ENCODE measurements at regions not wholly inside any gene's neighbourhood (a gene's known extent, or its start where the extent isn't known, plus 50 kb on each side); places are given as distances from the start of the nearest gene placed in this dataset.
"Not testable (repeated sequence)": the region's sequence is repeated elsewhere in the genome, so short reads cannot be mapped to it uniquely, and the experiment has no call there.

DNA sequence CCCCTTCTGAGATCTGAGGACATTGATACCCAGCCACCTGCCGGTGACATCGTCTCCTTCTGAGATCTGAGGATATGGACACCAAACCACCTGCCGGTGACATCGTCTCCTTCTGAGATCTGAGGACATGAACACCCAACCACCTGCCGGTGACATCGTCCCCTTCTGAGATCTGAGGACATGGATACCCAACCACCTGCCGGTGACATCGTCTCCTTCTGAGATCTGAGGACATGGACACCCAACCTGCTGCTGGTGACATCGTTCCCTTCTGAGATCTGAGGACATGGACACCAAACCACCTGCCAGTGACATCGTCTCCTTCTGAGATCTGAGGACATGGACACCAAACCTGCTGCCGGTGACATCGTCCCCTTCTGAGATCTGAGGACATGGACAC, 396.1 kb upstream of the TNRC6C start:
- not testable (repeated sequence) for DNase-seq

DNA sequence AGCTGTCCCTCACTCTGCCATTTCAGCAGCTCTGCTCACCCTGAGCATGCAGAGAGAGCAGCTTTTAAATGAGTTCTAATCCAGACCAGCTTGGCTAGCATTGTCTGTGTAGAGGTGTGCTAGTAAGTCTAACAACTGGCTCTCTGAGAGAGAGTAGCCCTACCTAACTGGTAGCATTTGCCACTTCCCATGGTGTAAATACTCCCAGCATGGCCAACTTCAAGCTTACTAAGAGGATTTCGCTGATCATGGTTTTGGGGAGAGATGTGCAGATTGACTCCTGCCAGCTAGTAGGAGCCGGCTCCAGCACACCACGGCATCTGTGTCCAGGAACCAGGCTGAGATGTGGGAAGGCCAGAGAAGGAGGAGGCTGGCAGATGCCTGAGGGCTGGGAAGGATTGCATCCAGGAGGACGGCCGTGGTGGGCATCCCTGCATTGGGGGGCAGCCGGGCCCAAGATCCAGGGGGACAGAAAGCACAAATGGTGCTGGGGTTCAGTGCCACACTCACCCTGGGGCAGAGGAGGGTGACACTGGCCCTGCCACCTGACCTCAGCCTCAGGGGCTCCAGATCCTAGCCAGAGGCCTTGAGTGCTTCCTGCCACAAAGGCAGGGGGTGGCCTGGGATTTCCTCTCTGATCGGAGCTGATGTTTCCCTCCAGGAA, 394.9 kb upstream of the TNRC6C start:
- DNase-seq = no peak

- DNase-seq = no peak
Observed at GRCh38 chr17:77564278-77564920, 394.1 kb upstream of the TNRC6C start.

DNA sequence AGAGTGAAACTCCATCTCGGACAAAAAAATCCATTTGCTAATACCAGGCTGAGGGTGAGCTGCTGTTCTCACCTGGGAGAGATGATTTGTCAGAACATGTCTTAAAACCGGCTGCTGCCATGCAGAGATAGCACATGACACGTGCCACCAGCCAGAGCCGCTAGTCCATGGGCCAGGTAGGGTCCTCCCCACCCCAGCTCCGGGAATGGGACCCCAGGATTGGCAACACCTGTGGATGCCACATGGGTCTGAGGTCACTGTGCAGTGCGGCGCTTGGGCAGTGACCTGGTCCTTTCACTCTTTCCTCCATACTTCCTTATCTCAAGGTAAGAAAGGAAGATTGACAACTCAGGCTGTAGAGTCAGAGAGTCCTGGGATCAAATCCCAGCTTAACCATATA, 393.3 kb upstream of the TNRC6C start:
- DNase-seq = no peak

GRCh38 chr17:77566151-77566550, 392.4 kb upstream of the TNRC6C start:
- DNase-seq = no peak

DNA sequence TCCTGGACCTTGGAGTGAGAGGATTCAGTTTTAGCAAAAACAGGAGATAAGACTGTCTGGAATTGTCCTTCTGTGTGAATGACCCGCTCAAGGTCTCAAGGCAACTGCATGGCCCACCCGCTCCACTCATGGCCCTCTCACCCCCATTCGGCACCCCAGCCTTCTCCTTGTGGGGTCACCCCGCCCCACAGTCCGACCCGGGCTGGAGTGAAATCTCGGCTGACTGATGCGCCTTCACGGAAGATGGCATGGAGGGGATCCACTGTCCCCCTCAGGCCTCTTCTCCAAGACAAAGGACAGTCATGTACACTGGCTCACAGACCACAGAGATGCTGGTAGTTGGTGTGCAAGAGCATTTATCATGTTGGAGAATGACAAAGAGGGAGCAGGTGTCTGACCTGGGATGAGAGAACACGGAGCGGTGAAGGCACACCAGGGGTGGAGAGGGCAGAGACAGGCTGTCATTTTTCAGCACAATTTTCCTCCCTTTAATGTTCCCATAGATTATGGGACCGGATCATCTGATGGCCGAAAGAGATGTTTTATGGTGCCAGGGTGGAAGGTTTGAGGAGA, 391.9 kb upstream of the TNRC6C start:
- no peak for DNase-seq

DNA sequence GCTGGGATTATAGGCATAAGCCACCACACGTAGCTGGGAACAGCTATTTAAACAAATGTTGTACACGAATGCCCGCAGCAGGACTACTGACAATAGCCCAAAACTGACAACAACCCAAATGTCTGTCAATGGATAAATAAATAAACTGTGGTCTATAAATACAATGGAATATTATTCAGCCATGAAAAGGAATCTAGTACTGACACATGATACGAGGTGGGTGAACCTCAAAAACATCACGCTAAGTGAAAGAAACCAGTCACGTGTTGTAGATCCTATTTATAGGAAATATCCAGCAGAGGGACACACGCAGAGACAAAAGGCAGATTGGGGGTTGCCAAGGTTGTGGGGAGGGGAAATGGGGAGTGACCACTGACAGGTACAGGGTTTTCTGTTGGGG, 390.0 kb upstream of the TNRC6C start:
- no peak for DNase-seq

DNA sequence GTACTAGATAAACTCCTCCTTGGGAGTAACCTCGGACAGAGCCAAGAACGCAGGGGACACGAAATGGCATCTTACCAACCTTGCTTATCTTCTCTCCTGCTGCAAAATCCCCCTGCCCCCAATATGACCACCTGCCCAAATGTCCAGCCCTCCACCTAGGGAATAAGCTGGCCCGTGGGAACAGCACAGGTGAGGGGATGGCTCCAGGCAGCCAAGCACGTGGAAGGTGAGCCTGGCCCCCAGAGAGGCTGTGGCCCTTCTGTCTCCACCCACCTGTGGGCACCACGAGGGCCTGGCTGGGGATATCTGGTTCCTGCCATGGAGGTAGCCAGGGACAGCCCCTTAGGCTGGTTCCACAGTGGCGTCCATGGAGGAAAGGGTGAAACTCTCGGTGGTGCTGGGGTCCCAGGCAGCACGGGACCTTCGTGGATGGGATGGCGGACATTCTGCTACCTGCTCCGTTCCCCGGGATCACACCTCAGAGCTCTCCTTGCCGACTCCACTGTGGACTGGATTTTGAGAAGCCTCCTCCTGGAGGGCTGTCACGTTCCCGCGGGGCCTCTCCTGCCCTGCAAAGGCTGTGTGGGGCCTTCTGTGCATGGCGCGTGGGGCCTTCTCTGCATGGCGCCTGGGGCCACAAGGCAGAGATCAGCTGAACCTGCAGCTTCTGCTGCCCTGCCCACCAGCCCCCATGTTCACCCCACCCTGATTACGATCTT, 388.5 kb upstream of the TNRC6C start:
- DNase-seq = no peak

- no peak for DNase-seq
Observed at GRCh38 chr17:77570565-77570898, 388.0 kb upstream of the TNRC6C start.

DNA sequence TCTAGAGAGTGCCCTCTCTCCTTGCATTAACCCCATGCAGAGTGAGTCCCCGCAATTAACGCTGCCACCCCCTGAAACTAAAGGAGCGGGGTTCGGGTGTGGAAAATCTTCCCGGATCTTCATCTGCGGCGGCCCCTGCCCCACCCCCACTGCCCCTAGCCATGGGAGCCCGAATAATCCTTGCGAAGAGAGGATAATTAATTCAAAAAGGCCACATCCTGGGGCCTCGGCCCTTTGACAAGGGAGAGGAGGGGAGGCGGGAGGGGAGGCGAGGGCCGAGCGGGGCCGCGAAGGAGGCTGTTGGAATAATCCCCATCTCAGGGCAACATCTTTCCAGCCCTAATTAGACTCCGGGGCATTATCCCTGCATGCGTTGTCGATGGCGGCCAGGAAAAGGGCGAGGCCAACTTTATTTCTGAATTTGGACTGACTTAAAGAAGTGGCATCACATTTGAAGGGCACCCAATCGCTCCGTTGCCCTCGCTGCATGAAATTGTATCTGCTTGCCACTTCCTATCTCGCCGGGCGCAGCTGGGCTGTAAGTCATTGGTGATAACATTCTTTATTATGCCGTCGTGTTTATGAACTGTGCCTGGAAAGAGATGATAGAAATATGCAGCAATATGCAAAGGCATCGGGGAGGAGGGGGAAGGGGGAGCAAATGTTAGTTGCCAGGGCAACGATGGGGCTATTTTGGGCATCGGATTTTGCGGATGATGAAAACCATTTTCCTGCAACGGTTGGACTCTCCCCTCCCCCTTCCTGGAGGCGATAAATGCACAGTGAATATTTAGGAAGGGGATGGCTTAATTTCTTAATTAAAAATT, 387.1 kb upstream of the TNRC6C start:
- DNase-seq = no peak

- DNase-seq = no peak
Observed at GRCh38 chr17:77572065-77572601, 386.4 kb upstream of the TNRC6C start.

GRCh38 chr17:77572851-77573250, 385.7 kb upstream of the TNRC6C start:
- no peak for DNase-seq

GRCh38 chr17:77577491-77577890, 381.0 kb upstream of the TNRC6C start:
- no peak for DNase-seq

DNA sequence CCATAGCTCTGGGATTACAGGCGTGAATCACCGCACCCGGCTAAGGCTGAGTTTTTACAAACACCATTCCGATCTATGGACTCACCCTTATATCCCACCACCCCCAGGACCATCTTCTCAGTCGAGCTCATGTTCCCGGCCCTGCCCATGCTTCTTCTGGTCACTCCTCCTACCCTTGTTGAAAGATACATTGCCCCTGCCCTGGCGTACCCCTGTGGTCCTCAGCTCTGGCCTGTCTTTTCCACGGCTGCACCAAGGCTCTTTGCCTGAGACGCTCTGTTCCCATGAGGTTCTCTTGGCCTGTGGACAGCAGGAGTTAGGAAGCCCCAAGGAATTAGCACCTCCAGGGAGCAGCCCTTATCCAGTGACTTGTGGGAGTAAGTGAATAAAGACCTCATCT, 379.4 kb upstream of the TNRC6C start:
- DNase-seq = no peak

GRCh38 chr17:77579682-77580081, 378.8 kb upstream of the TNRC6C start:
- no peak for DNase-seq

GRCh38 chr17:77580531-77581270, 377.8 kb upstream of the TNRC6C start:
- DNase-seq = no peak

DNA sequence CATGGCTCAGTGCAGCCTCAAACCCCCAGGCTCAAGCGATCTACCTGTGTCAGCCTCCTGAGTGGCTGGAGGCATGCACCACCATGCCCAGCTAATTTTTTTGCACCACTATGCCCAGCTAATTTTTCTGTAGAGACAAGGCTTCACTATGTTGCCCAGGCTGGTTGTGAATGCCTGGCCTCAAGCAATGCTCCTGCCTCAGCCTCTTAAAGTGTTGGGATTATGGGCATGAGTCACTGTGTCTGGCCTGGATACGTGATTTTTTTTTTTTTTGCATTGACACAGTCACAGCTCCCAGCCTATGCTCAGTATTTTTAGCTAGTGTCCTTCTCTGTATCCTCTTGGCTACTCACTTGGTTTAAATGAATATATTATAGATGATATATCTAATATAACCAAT, 377.0 kb upstream of the TNRC6C start:
- no peak for DNase-seq

DNA sequence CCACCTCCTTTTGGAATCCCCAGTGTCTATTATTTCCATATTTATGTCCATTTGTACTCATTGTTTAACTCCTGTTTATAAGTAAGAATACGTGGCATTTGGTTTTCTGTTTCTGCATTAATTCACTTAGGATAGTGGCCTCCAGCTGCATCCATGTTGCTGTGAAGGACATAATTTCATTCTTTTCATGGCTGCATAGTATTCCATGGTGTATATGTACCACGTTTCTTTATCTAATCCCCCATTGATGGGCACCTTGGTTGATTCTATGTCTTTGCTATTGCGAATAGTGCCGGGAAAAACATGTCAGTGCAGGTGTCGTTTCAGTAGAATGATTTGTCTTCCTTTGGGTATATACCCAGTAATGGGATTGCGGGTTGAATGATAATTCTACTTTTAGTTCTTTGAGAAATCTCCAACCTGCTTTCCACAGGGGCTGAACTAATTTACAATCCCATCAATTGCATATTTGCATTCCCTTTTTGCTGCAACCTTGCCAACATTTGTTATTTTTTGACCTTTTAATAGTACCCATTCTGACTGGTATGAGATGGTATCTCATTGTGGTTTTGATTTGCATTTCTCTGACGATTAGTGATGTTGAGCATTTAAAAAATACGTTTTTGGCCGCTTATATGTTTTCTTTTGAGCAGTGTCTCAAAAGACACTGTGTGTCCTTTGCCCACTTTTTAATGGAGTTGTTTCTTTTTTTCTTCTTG, 373.2 kb upstream of the TNRC6C start:
- no peak for DNase-seq

DNA sequence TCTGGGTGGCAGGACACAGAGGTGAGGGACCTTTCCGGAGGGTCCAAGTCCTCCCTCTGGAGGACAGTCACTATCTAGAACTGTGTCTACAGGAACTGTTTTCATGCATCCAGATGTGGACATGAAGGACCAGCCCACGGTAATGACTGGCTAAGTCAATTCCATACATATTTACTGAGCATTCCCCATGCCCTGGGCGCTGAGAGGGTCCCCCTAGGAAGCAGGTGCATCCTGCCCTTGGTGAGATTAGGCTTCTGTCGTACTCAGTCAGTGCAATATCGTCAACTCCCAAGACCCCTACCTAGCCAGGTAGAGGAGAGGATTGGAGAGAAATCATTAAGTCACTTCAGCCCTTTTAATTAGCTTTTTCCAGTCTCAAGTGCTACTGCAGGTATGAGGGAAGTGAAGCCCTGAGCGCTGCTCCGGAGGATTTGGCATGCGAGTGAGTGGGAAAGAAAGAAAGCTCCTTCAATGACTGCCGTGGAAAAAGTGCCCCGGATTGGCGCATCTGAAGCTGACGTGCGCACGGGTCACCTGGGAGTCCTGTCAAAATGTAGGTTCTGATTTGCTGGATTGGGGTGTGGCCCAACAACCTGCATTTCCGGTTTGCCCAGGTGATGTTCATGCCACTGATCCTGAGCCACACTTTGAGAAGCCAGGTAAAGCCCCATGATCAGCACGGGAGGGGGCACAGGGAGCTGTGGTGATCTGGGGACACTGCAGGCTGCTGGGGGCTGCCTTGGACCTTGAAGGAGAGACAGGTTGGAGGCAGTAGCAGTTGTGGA, 367.4 kb upstream of the TNRC6C start:
- no peak for DNase-seq

DNA sequence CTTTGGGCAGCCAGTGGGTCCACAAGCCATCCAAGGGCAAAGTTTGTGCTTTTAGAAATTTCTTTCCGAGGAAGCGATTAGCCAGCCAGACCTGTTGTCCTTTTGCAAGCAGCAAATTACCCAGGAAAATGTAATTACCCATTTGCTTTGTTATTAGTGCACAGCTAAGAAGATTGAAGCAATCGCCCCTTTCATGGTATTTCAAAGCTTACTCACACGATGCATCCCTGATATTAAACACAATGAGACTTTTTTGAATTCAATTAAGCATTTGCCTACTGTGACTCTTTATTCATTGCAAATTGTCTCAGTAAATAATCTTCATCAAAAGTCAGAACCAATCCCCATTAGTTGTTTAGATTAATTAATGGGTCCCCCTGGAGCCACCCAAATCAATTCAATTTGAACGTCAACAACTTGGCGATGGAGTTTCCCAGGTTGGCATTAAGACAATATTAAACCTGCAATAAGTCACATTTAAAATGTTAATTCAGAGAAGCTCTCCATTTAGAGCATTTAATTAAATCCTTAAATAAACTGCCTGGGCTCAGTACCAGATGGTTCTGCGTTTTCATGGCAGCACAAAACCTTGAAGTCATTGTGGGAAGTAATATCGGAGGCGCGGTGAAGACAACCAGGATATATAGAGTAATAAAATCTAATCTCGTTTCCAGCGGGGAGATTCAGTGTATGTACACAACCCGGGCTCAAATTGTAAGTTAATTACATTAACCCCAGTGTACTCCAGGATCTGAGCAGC, 366.2 kb upstream of the TNRC6C start:
- no peak for DNase-seq

Data from stimulated activated CD8-positive, alpha-beta memory T cell treated with anti-CD3 and anti-CD28 coated beads, Interleukin-4, amount 100 ng/mL, for 48 hours (primary cell).